Activated T-helper 2 cell treated with anti-CD3 and anti-CD28 coated beads, Interferon-gamma antibody, Interleukin-2, Interleukin-4, amounts not matched to agents 10 μg/mL and 5 μg/mL and 100 μg/mL, durations not matched to agents 14 hours and 24 hours and 36 hours (primary cell): ENCODE measurements at regions not wholly inside any gene's neighbourhood (a gene's known extent, or its start where the extent isn't known, plus 50 kb on each side); places are given as distances from the start of the nearest gene placed in this dataset.

Experiments
- DNase-seq: peaks from one replicate; pipeline ENCODE4 v3.0.0; 2021; ENCODE audit warnings: low spot score
- H3K27ac Mint-ChIP-seq: one replicate; pipeline ENCODE4 v1.8.0; 2021; ENCODE audit warnings: mixed read lengths
- H3K27me3 Mint-ChIP-seq: one replicate; pipeline ENCODE4 v1.8.0; 2021; ENCODE audit warnings: low read depth, mixed read lengths
- H3K36me3 Mint-ChIP-seq: one replicate; pipeline ENCODE4 v1.8.0; 2021; ENCODE audit warnings: low read depth, mixed read lengths
- H3K4me1 Mint-ChIP-seq: one replicate; pipeline ENCODE4 v1.8.0; 2021; ENCODE audit warnings: low read depth, mixed read lengths
- H3K4me3 Mint-ChIP-seq: one replicate; pipeline ENCODE4 v1.8.0; 2021; ENCODE audit warnings: low read depth, mild to moderate bottlenecking, moderate library complexity, mixed read lengths
- H3K9me3 Mint-ChIP-seq: one replicate; pipeline ENCODE4 v1.8.0; 2021; ENCODE audit warnings: mixed read lengths
- intact Hi-C: fragments of 100-400 bp; cut with micrococcal nuclease; formaldehyde crosslinking; loops from one replicate; pipeline ENCODE4 v1.15.1; 2023

- H3K4me3 Mint-ChIP-seq, result no peak overlapping the region
- no peaks in the 10 kb centered on the region for H3K4me1 Mint-ChIP-seq
Measured at GRCh38 chr9:73736270-73736669, 584.6 kb downstream of the ANXA1 start.

GRCh38 chr9:73738741-73739530 is 587.3 kb downstream of the ANXA1 start:
- H3K4me1 Mint-ChIP-seq, result no peaks in the 10 kb centered on the region
- intact Hi-C loops, result no loop called here
- H3K27me3 Mint-ChIP-seq, result no peaks in the 10 kb centered on the region
- H3K27ac Mint-ChIP-seq, result no peak overlapping the region
- H3K4me3 Mint-ChIP-seq, result no peak overlapping the region
- no peaks in the 10 kb centered on the region for H3K36me3 Mint-ChIP-seq
- H3K9me3 Mint-ChIP-seq, result no peaks in the 10 kb centered on the region
- no peak for DNase-seq

More at GRCh38 chr9:73736270-73736669, 584.6 kb downstream of the ANXA1 start:
- no peak for DNase-seq
- no peaks in the 10 kb centered on the region for H3K27me3 Mint-ChIP-seq
- H3K36me3 Mint-ChIP-seq, result no peaks in the 10 kb centered on the region
- no peaks in the 10 kb centered on the region for H3K9me3 Mint-ChIP-seq
- intact Hi-C loops, result no loop called here
- no peak overlapping the region for H3K27ac Mint-ChIP-seq

GRCh38 chr9:73741316-73741715 is 589.7 kb downstream of the ANXA1 start:
- Mint-ChIP-seq H3K4me3 (no peak overlapping the region), H3K27ac (no peak overlapping the region), H3K9me3 (no peaks in the 10 kb centered on the region), H3K36me3 (no peaks in the 10 kb centered on the region), H3K27me3 (no peaks in the 10 kb centered on the region), H3K4me1 (no peaks in the 10 kb centered on the region)
- intact Hi-C loops, result no loop called here
- no peak for DNase-seq

- Mint-ChIP-seq H3K36me3 (no peaks in the 10 kb centered on the region), H3K9me3 (no peaks in the 10 kb centered on the region), H3K27me3 (no peaks in the 10 kb centered on the region), H3K4me1 (no peaks in the 10 kb centered on the region), H3K27ac (no peak overlapping the region), H3K4me3 (no peak overlapping the region)
- intact Hi-C loops, result no loop called here
- DNase-seq, result no peak
Measured at GRCh38 chr9:73742412-73742811, 590.7 kb downstream of the ANXA1 start.

GRCh38 chr9:73743826-73744225 is 592.2 kb downstream of the ANXA1 start:
- DNase-seq, result no peak
- H3K27me3 Mint-ChIP-seq, result no peaks in the 10 kb centered on the region
- no peaks in the 10 kb centered on the region for H3K4me1 Mint-ChIP-seq
- intact Hi-C loops, result no loop called here
- H3K36me3 Mint-ChIP-seq, result no peaks in the 10 kb centered on the region
- no peak overlapping the region for H3K27ac Mint-ChIP-seq
- peaks cover 3% of the 10 kb centered on the region for H3K9me3 Mint-ChIP-seq
- H3K4me3 Mint-ChIP-seq, result no peak overlapping the region

GRCh38 chr9:73745598-73745997 is 593.9 kb downstream of the ANXA1 start:
- Mint-ChIP-seq H3K36me3 (no peaks in the 10 kb centered on the region), H3K4me1 (no peaks in the 10 kb centered on the region), H3K27me3 (no peaks in the 10 kb centered on the region), H3K4me3 (no peak overlapping the region), H3K9me3 (peaks cover 3% of the 10 kb centered on the region), H3K27ac (no peak overlapping the region)
- intact Hi-C loops, result no loop called here
- no peak for DNase-seq

GRCh38 chr9:73753171-73753570 is 601.5 kb downstream of the ANXA1 start:
- H3K4me1 Mint-ChIP-seq, result no peaks in the 10 kb centered on the region
- peaks cover 3% of the 10 kb centered on the region for H3K9me3 Mint-ChIP-seq
- no peak for DNase-seq
- no peak overlapping the region for H3K4me3 Mint-ChIP-seq
- no peak overlapping the region for H3K27ac Mint-ChIP-seq
- no peaks in the 10 kb centered on the region for H3K27me3 Mint-ChIP-seq
- no peaks in the 10 kb centered on the region for H3K36me3 Mint-ChIP-seq
- intact Hi-C loops, result no loop called here

- no peak for DNase-seq
- no peaks in the 10 kb centered on the region for H3K27me3 Mint-ChIP-seq
- H3K27ac Mint-ChIP-seq, result no peak overlapping the region
- intact Hi-C loops, result no loop called here
- H3K9me3 Mint-ChIP-seq, result peaks cover 13% of the 10 kb centered on the region
- no peaks in the 10 kb centered on the region for H3K4me1 Mint-ChIP-seq
- no peaks in the 10 kb centered on the region for H3K36me3 Mint-ChIP-seq
- H3K4me3 Mint-ChIP-seq, result no peak overlapping the region
Measured at GRCh38 chr9:73761905-73762304, 610.2 kb downstream of the ANXA1 start.

- H3K27me3 Mint-ChIP-seq, result no peaks in the 10 kb centered on the region
- H3K9me3 Mint-ChIP-seq, result no peaks in the 10 kb centered on the region
- intact Hi-C loops, result no loop called here
- no peak overlapping the region for H3K27ac Mint-ChIP-seq
- no peak for DNase-seq
- H3K4me1 Mint-ChIP-seq, result no peaks in the 10 kb centered on the region
- no peak overlapping the region for H3K4me3 Mint-ChIP-seq
- no peaks in the 10 kb centered on the region for H3K36me3 Mint-ChIP-seq
Measured at GRCh38 chr9:73773896-73774295, 622.2 kb downstream of the ANXA1 start.

GRCh38 chr9:73775757-73776156 is 624.1 kb downstream of the ANXA1 start:
- no peaks in the 10 kb centered on the region for H3K9me3 Mint-ChIP-seq
- H3K4me1 Mint-ChIP-seq, result no peaks in the 10 kb centered on the region
- H3K27ac Mint-ChIP-seq, result no peak overlapping the region
- H3K36me3 Mint-ChIP-seq, result no peaks in the 10 kb centered on the region
- H3K27me3 Mint-ChIP-seq, result no peaks in the 10 kb centered on the region
- intact Hi-C loops, result no loop called here
- no peak for DNase-seq
- no peak overlapping the region for H3K4me3 Mint-ChIP-seq

GRCh38 chr9:73780916-73781315 is 629.3 kb downstream of the ANXA1 start:
- no peak for DNase-seq
- Mint-ChIP-seq H3K9me3 (peaks cover 5% of the 10 kb centered on the region), H3K36me3 (no peaks in the 10 kb centered on the region), H3K4me1 (no peaks in the 10 kb centered on the region), H3K27ac (no peak overlapping the region), H3K27me3 (no peaks in the 10 kb centered on the region), H3K4me3 (no peak overlapping the region)
- intact Hi-C loops, result no loop called here

- Mint-ChIP-seq H3K4me3 (no peak overlapping the region), H3K4me1 (no peaks in the 10 kb centered on the region), H3K36me3 (no peaks in the 10 kb centered on the region), H3K27me3 (no peaks in the 10 kb centered on the region), H3K9me3 (peaks cover 7% of the 10 kb centered on the region), H3K27ac (no peak overlapping the region)
- intact Hi-C loops, result no loop called here
- DNase-seq, result no peak
Measured at GRCh38 chr9:73782166-73782565, 630.5 kb downstream of the ANXA1 start.

GRCh38 chr9:73799446-73799845 is 647.8 kb downstream of the ANXA1 start:
- H3K4me1 Mint-ChIP-seq, result no peaks in the 10 kb centered on the region
- no peaks in the 10 kb centered on the region for H3K27me3 Mint-ChIP-seq
- intact Hi-C loops, result no loop called here
- no peak for DNase-seq
- H3K36me3 Mint-ChIP-seq, result no peaks in the 10 kb centered on the region
- H3K27ac Mint-ChIP-seq, result no peak overlapping the region
- no peak overlapping the region for H3K4me3 Mint-ChIP-seq
- peaks cover 5% of the 10 kb centered on the region for H3K9me3 Mint-ChIP-seq

GRCh38 chr9:73805111-73805510 is 653.4 kb downstream of the ANXA1 start:
- no peak for DNase-seq
- Mint-ChIP-seq H3K4me3 (no peak overlapping the region), H3K36me3 (no peaks in the 10 kb centered on the region), H3K27ac (no peak overlapping the region), H3K9me3 (no peaks in the 10 kb centered on the region), H3K4me1 (no peaks in the 10 kb centered on the region), H3K27me3 (no peaks in the 10 kb centered on the region)
- intact Hi-C loops, result no loop called here
